K562 (cell line): ENCODE measurements at regions not wholly inside any gene's neighbourhood (a gene's known extent, or its start where the extent isn't known, plus 50 kb on each side); places are given as distances from the start of the nearest gene placed in this dataset.

Experiments
- ATAC-seq: fragments of 200-7000 bp; cut with Tn5 transposase; 3 replicates; pipeline ENCODE4 v1.9.1; 2020; ENCODE audit warnings: moderate library complexity
- BruUV-seq: library from RNA; stranded (reverse); fragments of 400-500 nt; replicated peaks from 2 replicates; lab custom pipeline; 2021; lab: Mats Ljungman, UMichigan
- CTCF ChIA-PET: fragments of 300-600 bp; formaldehyde crosslinking; extraction: SDS; loops from one replicate; lab custom pipeline; 2021; ENCODE audit warnings: low intra/inter-chr PET ratio; lab: Yijun Ruan, JAX
- POLR2A ChIA-PET: fragments of 300-600, 350-650 bp; sonication (Branson Sonifier 250); formaldehyde crosslinking; extraction: SDS; loops from one replicate; lab custom pipeline; 2021; ENCODE audit warnings: antibody characterized with exemption, inconsistent platforms; lab: Yijun Ruan, JAX
- DNase-seq, 4 experiments: peaks; one replicate each; pipeline versions ENCODE4 v3.0.0 to v3.0.0-alpha.2; 2011 to 2018; ENCODE audit warnings: low spot score in 3 of 4, mixed read lengths in 3 of 4; ENCODE audit errors: extremely low read depth in 1 of 4
- FAIRE-seq: peaks from 2 replicates; lab custom pipeline; 2011; peaks lifted over from hg19 to GRCh38; lab: Jason Lieb, UNC
- H2AFZ ChIP-seq: 2 replicates; pipeline ENCODE4 v1.6.0; 2011; ENCODE audit warnings: low read depth, low read length, control low read depth, inconsistent platforms
- H3K27ac ChIP-seq: fragments of 200-600 bp; 3 replicates; pipeline ENCODE4 v1.8.0; 2011; ENCODE audit warnings: low read depth, mild to moderate bottlenecking, control low read depth, inconsistent platforms, low read length, moderate library complexity, mixed read lengths; ENCODE audit errors: extremely low read depth
- H3K27me3 ChIP-seq, 2 experiments: fragments of 300-600 bp in 1 of 2; 2 replicates in 1 of 2; 3 replicates in 1 of 2; pipeline versions ENCODE4 v1.6.0 to v1.8.0; 2011; ENCODE audit warnings: inconsistent platforms in 2 of 2, low read length in 2 of 2, mild to moderate bottlenecking in 1 of 2, mixed read lengths in 1 of 2, moderate library complexity in 1 of 2; ENCODE audit not compliant: control insufficient read depth in 2 of 2, insufficient read depth in 2 of 2
- H3K36me3 ChIP-seq: fragments of 300-600 bp; 3 replicates; pipeline ENCODE4 v1.8.0; 2011; ENCODE audit warnings: mild to moderate bottlenecking, low read length, inconsistent platforms; ENCODE audit not compliant: control insufficient read depth, insufficient read depth
- H3K4me1 ChIP-seq, 2 experiments: fragments of 200-600 bp in 1 of 2; replicated peaks in 1 of 2; 2 replicates in 1 of 2; 3 replicates in 1 of 2; pipeline versions ENCODE4 v1.5.1 to v1.8.0; 2011; ENCODE audit warnings: inconsistent platforms in 2 of 2, low read length in 2 of 2, mild to moderate bottlenecking in 1 of 2, mixed read lengths in 1 of 2, moderate library complexity in 1 of 2; ENCODE audit not compliant: control insufficient read depth in 2 of 2, insufficient read depth in 2 of 2
- H3K4me2 ChIP-seq: 2 replicates; pipeline ENCODE4 v1.6.1; 2011; ENCODE audit warnings: low read length, control low read depth, inconsistent platforms, mixed read lengths; ENCODE audit not compliant: insufficient read depth
- H3K4me3 ChIP-seq: fragments of 200-600 bp; sonication (generic), shearing (Covaris generic); 2 replicates; pipeline ENCODE4 v1.5.1; 2016; ENCODE audit warnings: control low read depth, inconsistent platforms
- H3K79me2 ChIP-seq: fragments of 200-600 bp; 3 replicates; pipeline ENCODE4 v1.8.0; 2011; ENCODE audit warnings: low read length, inconsistent platforms; ENCODE audit not compliant: control insufficient read depth, insufficient read depth
- H3K9ac ChIP-seq, 2 experiments: 2 replicates each; pipeline versions ENCODE4 v1.6.0 to v1.6.1; 2011; ENCODE audit warnings: low read depth in 2 of 2, low read length in 2 of 2, control low read depth in 1 of 2, inconsistent platforms in 1 of 2, mild to moderate bottlenecking in 1 of 2, mixed read lengths in 1 of 2; ENCODE audit not compliant: insufficient read depth in 1 of 2
- H3K9me1 ChIP-seq: one replicate; pipeline ENCODE4 v1.6.0; 2011; ENCODE audit warnings: inconsistent platforms, mild to moderate bottlenecking, low read length, moderate library complexity; ENCODE audit not compliant: control insufficient read depth, insufficient read depth
- H3K9me3 ChIP-seq: replicated peaks from 2 replicates; pipeline ENCODE4 v1.5.1; 2011; ENCODE audit warnings: low read depth, low read length, inconsistent platforms; ENCODE audit not compliant: control insufficient read depth, insufficient read depth
- H4K20me1 ChIP-seq: replicated peaks from 2 replicates; pipeline ENCODE4 v1.6.1; 2011; ENCODE audit warnings: low read length, inconsistent platforms, mixed read lengths; ENCODE audit not compliant: control insufficient read depth, insufficient read depth
- CEBPB ChIP-seq: fragments of 450-650 bp; IDR thresholded peaks from 2 replicates; pipeline ENCODE4 v1.6.1; 2016; ENCODE audit warnings: missing genetic modification characterization, missing compliant biosample characterization
- DPF2 ChIP-seq: fragments of 450-650 bp; IDR thresholded peaks from 2 replicates; pipeline ENCODE4 v1.6.1; 2016
- ELF2 ChIP-seq: fragments of 250-450 bp; sonication (Bioruptor Pico); IDR thresholded peaks from 2 replicates; pipeline ENCODE4 v1.5.0; 2021; ENCODE audit warnings: mild to moderate bottlenecking
- ETV6 ChIP-seq, 3 experiments: fragments of 150-350 bp in 1 of 3; sonication (generic) in 1 of 3; formaldehyde crosslinking in 1 of 3; IDR thresholded peaks; 2 replicates each; pipeline versions ENCODE4 v1.6.1 to v1.8.0; 2014 to 2022; ENCODE audit warnings: borderline replicate concordance in 2 of 3, low read depth in 2 of 3, antibody characterized with exemption in 1 of 3, low read length in 1 of 3, mild to moderate bottlenecking in 1 of 3, missing genetic modification reagents in 1 of 3
- HMG20A ChIP-seq: fragments of 450-650 bp; formaldehyde crosslinking; conservative IDR thresholded peaks from 2 replicates; pipeline ENCODE4 v1.4.0; 2020; ENCODE audit warnings: mild to moderate bottlenecking, mixed read lengths
- ID3 ChIP-seq, 2 experiments: fragments of 250-450 bp in 1 of 2; fragments of 450-650 bp in 1 of 2; sonication (Bioruptor Pico) in 1 of 2; IDR thresholded peaks; 2 replicates each; pipeline versions ENCODE4 v1.6.1 to v1.8.0; 2016 to 2021; ENCODE audit warnings: mild to moderate bottlenecking in 2 of 2, moderate library complexity in 2 of 2, missing compliant biosample characterization in 1 of 2, missing genetic modification characterization in 1 of 2
- MAFG ChIP-seq: fragments of 450-650 bp; conservative IDR thresholded peaks from 2 replicates; pipeline ENCODE4 v1.6.1; 2016; ENCODE audit warnings: missing genetic modification characterization, missing compliant biosample characterization
- MECOM ChIP-seq: fragments of 250-450 bp; sonication (Bioruptor Pico); IDR thresholded peaks from 2 replicates; pipeline ENCODE4 v1.8.0; 2022; ENCODE audit warnings: inconsistent platforms
- SUPT5H ChIP-seq: fragments of 450-650 bp; IDR thresholded peaks from 2 replicates; pipeline ENCODE4 v1.6.1; 2016
- TCFL5 ChIP-seq: fragments of 250-450 bp; sonication (Bioruptor Pico); conservative IDR thresholded peaks from 2 replicates; pipeline ENCODE4 v1.6.1; 2021; ENCODE audit warnings: mild to moderate bottlenecking, moderate library complexity, matching md5 sums
- ZNF174 ChIP-seq: fragments of 250-450 bp; sonication (Bioruptor Pico); IDR thresholded peaks from 2 replicates; pipeline ENCODE4 v1.4.0; 2020; ENCODE audit warnings: mild to moderate bottlenecking
- ZNF3 ChIP-seq: fragments of 250-450 bp; sonication (Bioruptor Pico); IDR thresholded peaks from 2 replicates; pipeline ENCODE4 v1.5.0; 2021; ENCODE audit warnings: mild to moderate bottlenecking, moderate library complexity
- WGBS: fragments of 100-300 bp; shearing (Covaris generic); methylation state at CpG from one replicate; pipeline ENCODE4 v1.1.6; 2016; ENCODE audit warnings: low coverage, mixed read lengths; ENCODE audit not compliant: insufficient coverage; ENCODE audit errors: missing lambda C conversion rate; 5-methylcytosine and 5-hydroxymethylcytosine counted together
- in situ Hi-C: fragments of 300-500 bp; cut with MboI; formaldehyde crosslinking; loops from 4 replicates; pipeline ENCODE4 v1.15.0; 2018; ENCODE audit warnings: inconsistent platforms, mixed read lengths
- intact Hi-C: fragments of 100-400 bp; cut with micrococcal nuclease; formaldehyde crosslinking; loops from 2 replicates; pipeline ENCODE4 v1.14.2; 2022
- TF ChIP-seq, protein P1 (sequence below): sonication (generic); IDR thresholded peaks from 2 replicates; pipeline ENCODE4 v1.6.1; 2016
- TF ChIP-seq, protein P2 (sequence below): IDR thresholded peaks from 2 replicates; pipeline ENCODE4 v1.6.1; 2014; ENCODE audit warnings: antibody characterized with exemption
- TF ChIP-seq, protein P3 (sequence below): fragments of 250-450 bp; sonication (Bioruptor Pico); IDR thresholded peaks from 2 replicates; pipeline ENCODE4 v1.8.0; 2022; ENCODE audit warnings: moderate library complexity, mild to moderate bottlenecking, inconsistent platforms

DNA sequence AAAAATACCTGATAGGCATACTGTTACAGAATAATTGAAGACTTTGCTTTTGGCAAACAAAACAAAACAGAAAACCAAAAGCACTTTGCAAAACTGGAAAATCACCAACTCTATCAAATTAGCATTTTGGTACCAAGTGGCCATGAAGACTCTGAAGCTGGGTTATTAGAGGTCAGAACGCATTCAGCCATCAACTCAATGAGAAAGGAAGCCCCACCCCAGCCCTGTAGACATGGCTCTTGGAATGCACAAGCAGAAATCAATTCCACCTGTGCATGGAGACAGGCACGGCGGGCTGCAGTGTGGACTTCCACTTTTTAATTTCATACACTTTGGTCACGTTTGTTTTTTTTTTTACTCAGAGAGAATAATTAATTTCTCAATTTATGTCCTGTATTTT is 93.6 kb upstream of the DHX15 start (continued):
- TF ChIP-seq ETV6 (IDR thresholded peaks at IDR 0.05; ENCODE audit: borderline replicate concordance in 1 of 2, low read depth in 2 of 2, low read length in 1 of 2) (no peak), ETV6 (CRISPR knock-in tag; IDR thresholded peaks at IDR 0.05; ENCODE audit: borderline replicate concordance) (no peak), MECOM (CRISPR knock-in tag) (no peak), MAFG (tag) (no peak), ID3 (CRISPR knock-in tag; IDR thresholded peaks at IDR 0.05) (no peak), ID3 (tag; IDR thresholded peaks at IDR 0.05) (no peak)

GRCh38 chr4:24680746-24681448 is 96.5 kb upstream of the DHX15 start:
- Histone ChIP-seq H3K4me3 (no peak overlapping the region), H3K79me2 (no peaks in the 10 kb centered on the region)
- TF ChIP-seq, protein P1, sequence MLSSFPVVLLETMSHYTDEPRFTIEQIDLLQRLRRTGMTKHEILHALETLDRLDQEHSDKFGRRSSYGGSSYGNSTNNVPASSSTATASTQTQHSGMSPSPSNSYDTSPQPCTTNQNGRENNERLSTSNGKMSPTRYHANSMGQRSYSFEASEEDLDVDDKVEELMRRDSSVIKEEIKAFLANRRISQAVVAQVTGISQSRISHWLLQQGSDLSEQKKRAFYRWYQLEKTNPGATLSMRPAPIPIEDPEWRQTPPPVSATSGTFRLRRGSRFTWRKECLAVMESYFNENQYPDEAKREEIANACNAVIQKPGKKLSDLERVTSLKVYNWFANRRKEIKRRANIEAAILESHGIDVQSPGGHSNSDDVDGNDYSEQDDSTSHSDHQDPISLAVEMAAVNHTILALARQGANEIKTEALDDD: no peak
- TF ChIP-seq SUPT5H (no peak), ZNF174 (CRISPR knock-in tag) (no peak), CEBPB (tag) (no peak), TCFL5 (CRISPR knock-in tag) (no peak), HMG20A (CRISPR knock-in tag) (no peak), MAFG (tag) (no peak), ZNF3 (CRISPR knock-in tag) (no peak), ELF2 (CRISPR knock-in tag) (no peak), DPF2 (no peak)
- TF ChIP-seq, protein P2, sequence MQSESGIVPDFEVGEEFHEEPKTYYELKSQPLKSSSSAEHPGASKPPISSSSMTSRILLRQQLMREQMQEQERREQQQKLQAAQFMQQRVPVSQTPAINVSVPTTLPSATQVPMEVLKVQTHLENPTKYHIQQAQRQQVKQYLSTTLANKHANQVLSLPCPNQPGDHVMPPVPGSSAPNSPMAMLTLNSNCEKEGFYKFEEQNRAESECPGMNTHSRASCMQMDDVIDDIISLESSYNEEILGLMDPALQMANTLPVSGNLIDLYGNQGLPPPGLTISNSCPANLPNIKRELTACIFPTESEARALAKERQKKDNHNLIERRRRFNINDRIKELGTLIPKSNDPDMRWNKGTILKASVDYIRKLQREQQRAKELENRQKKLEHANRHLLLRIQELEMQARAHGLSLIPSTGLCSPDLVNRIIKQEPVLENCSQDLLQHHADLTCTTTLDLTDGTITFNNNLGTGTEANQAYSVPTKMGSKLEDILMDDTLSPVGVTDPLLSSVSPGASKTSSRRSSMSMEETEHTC: no peak
- TF ChIP-seq, protein P3, sequence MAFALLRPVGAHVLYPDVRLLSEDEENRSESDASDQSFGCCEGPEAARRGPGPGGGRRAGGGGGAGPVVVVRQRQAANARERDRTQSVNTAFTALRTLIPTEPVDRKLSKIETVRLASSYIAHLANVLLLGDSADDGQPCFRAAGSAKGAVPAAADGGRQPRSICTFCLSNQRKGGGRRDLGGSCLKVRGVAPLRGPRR (CRISPR knock-in tag): no peak
- TF ChIP-seq, all 486 proteins: peak for 0
- in situ Hi-C loops: loop anchor here (10.0 kb wide), 1 partner anchor 196 kb away; no protein-coding TSS in a partner anchor
- Histone ChIP-seq H3K9me3 (no peaks in the 10 kb centered on the region), H3K27me3 (peaks cover 0 to 6% of the 10 kb centered on the region in 2 experiments; a peak in 2 of 5 replicates), H4K20me1 (no peaks in the 10 kb centered on the region), H3K9ac (no peak overlapping the region), H3K9me1 (no peaks in the 10 kb centered on the region), H2AFZ (no peak overlapping the region), H3K4me2 (no peak overlapping the region), H3K4me1 (no peaks in the 10 kb centered on the region), H3K27ac (no peak overlapping the region), H3K36me3 (no peaks in the 10 kb centered on the region)
- 1% methylated on average over 9 of the region's 9 CpGs for WGBS
- ChIA-PET CTCF (no interaction called here), POLR2A (interaction anchor here (0.7 kb wide), 1 partner anchor 554 kb away, joined by 3 read pairs; no protein-coding TSS in a partner anchor)
- no peak for FAIRE-seq
- DNase-seq: no peak
- ATAC-seq: no peak
- no TSS peak for BruUV-seq
- intact Hi-C loops: no loop called here
